AG04449 (cell line): ENCODE measurements at regions not wholly inside any gene's neighbourhood (a gene's known extent, or its start where the extent isn't known, plus 50 kb on each side); places are given as distances from the start of the nearest gene placed in this dataset.

Experiments used
- CTCF ChIA-PET: fragments of 350-600 bp; formaldehyde crosslinking; extraction: SDS; loops from one replicate; lab custom pipeline; 2021; ENCODE audit warnings: antibody characterized with exemption; lab: Yijun Ruan, JAX
- POLR2A ChIA-PET: fragments of 400-600, 350-600 bp; formaldehyde crosslinking; extraction: SDS; loops from one replicate; lab custom pipeline; 2020; ENCODE audit warnings: antibody characterized with exemption, inconsistent platforms; lab: Yijun Ruan, JAX
- DNase-seq: peaks from one replicate; pipeline ENCODE4 v3.0.0-alpha.2; 2010; ENCODE audit warnings: low read depth, low spot score
- H3K4me3 ChIP-seq: 2 replicates; pipeline ENCODE4 v1.5.1; 2011; ENCODE audit warnings: low read depth, mild to moderate bottlenecking, control low read depth, low read length
- CTCF ChIP-seq: IDR thresholded peaks from one replicate; pipeline ENCODE4 v1.5.1; 2011; ENCODE audit warnings: mild to moderate bottlenecking, moderate library complexity, low read length, control low read depth, inconsistent platforms; ENCODE audit not compliant: insufficient read depth; ENCODE audit errors: missing control alignments

GRCh38 chr10:53005612-53006345 lies 233.2 kb upstream of the MBL2 start:
- DNase-seq = no peak
- ChIA-PET CTCF (no interaction called here), POLR2A (no interaction called here)
- TF ChIP-seq CTCF = no peak
- H3K4me3 ChIP-seq = no peak overlapping the region

DNA sequence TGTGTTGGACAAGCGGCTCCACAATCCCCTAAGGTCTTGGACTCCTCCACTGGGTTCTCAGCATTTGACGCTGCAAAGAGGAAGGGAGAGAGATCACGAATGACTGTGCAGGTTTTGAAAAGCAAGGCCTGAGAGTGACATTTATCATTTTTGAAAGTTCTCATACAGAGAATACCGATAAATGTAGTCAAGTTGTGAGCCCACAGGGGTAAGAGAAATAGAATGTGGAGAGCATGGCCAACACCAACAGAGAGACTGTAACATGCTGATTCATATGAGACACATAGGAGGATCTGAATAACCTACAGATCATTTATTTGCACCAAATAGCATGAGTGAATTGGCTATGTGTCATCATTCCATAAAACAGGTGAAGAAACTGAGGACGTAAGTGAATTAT lies 230.5 kb upstream of the MBL2 start:
- POLR2A ChIA-PET = no interaction called here
- no peak for DNase-seq
- no peak overlapping the region for H3K4me3 ChIP-seq
- TF ChIP-seq CTCF = no peak
- CTCF ChIA-PET = no interaction called here

- DNase-seq = no peak
- POLR2A ChIA-PET = no interaction called here
- no peak overlapping the region for H3K4me3 ChIP-seq
- CTCF ChIA-PET = no interaction called here
- TF ChIP-seq CTCF = no peak
Measured at GRCh38 chr10:52999681-53000080, 227.1 kb upstream of the MBL2 start.

DNA sequence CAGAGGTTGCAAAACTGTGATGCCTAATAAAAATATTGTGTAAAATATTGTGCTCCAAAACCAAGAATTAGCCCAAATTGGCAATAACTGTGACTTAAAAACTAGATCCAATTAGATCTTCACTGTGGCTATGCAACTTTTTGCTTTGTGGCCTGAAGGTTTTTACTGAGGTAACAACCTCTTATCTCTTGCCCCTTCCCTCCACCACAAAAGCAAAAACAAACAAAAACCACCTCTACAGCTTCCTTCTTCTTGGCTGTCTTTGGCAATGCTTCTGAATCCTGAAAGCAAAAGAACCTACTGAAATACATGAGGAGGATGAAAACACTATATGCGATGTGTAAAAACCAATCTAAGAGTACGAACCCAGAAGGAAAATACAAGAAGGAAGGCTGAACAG lies 226.7 kb upstream of the MBL2 start:
- TF ChIP-seq CTCF = no peak
- no peak overlapping the region for H3K4me3 ChIP-seq
- no peak for DNase-seq
- ChIA-PET POLR2A (no interaction called here), CTCF (no interaction called here)

DNA sequence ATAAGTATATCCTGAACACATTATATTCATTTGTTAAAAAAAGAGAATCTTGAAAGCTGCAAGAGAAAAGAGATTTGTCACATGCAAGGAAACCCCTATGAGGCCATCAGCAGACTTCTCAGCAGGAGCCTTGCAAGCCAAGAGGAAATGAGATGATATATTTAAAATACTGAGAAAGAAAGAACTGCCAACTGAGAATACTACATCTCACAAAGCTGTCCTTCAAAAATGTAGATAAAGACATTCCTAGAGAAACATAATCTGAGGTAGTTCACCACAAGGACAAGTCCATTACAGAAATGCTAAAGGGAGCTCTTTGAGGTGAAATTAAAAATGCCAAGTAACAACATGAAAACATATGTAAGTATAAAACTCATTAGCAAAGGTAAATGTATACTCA lies 224.4 kb upstream of the MBL2 start:
- ChIA-PET POLR2A (no interaction called here), CTCF (interaction anchor here (0.8 kb wide), 1 partner anchor 217 kb away, joined by 3 read pairs; no protein-coding TSS in a partner anchor)
- no peak overlapping the region for H3K4me3 ChIP-seq
- DNase-seq = no peak
- no peak for TF ChIP-seq CTCF

GRCh38 chr10:52994370-52994769 lies 221.8 kb upstream of the MBL2 start:
- H3K4me3 ChIP-seq = no peak overlapping the region
- ChIA-PET POLR2A (no interaction called here), CTCF (no interaction called here)
- TF ChIP-seq CTCF = no peak
- DNase-seq = no peak
